Limb (tissue), 2 donors: ENCODE measurements at regions not wholly inside any gene's neighbourhood (a gene's known extent, or its start where the extent isn't known, plus 50 kb on each side); places are given as distances from the start of the nearest gene placed in this dataset.
"Not testable (repeated sequence)": the region's sequence is repeated elsewhere in the genome, so short reads cannot be mapped to it uniquely, and the experiment has no call there.

Experiments used
- DNase-seq, 2 donors: peaks; one replicate each; pipeline ENCODE4 v3.0.0-alpha.2; 2016; ENCODE audit errors: extremely low spot score in 2 of 2

DNA sequence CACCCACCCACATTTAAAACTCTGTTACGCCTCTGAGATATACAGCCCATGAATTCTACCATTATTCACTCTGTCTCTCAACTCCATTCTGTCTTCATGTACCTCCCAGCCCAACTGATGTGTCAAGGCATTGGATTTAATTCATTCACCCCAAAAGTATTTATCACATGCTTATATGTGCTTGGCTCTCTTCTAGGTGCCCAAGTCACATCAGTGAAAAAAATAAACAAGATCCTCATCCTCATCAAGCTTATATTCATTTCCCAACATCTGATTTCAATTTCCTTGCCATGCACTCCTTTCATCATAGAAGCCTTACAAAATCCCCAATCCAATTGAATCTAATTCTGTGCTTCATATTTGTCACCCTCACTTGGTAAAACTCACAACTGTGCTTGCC lies 967.6 kb downstream of the LTN1 start:
- no peak for DNase-seq

- DNase-seq = no peak
These were observed 973.7 kb downstream of the LTN1 start for GRCh38 chr21:28018741-28019669.

DNA sequence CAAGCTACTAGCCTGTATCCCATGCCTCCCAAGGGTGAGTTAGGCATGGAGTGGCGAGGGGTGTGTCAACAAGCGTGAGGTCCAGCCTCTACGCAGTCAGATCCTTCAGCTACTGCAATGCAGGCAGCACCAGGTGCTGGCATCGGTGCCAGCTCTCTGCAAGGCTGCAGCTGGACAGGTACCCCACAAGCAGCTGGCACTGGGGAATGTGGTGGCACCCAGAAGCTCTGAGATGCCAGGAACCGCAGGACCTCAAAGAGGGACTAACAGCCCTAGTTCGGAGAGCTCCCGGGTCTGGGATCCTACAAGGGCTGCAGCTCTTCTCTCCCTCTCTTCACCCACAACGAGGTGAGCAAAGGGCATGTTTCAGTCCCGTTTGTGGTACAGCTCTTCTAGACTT lies 974.5 kb downstream of the LTN1 start:
- no peak for DNase-seq

DNA sequence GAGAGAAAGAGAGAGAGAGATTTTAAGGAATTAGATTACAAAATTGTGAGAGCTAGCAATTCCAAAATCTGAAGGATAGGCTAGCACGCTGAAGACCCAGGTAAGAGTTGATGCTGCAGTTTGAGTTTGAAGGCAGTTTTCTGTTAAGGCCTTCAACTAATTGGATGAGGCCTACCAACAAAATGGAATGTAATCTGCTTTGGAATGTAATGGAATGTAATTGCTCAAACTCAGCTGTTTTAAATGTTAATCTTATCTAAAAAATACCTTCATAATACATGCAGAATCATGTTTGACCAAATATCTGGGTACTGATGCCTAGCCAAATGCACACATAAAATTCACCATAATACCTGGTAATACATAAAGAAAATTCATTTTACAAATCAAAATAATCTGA lies 976.1 kb downstream of the LTN1 start:
- no peak for DNase-seq

DNA sequence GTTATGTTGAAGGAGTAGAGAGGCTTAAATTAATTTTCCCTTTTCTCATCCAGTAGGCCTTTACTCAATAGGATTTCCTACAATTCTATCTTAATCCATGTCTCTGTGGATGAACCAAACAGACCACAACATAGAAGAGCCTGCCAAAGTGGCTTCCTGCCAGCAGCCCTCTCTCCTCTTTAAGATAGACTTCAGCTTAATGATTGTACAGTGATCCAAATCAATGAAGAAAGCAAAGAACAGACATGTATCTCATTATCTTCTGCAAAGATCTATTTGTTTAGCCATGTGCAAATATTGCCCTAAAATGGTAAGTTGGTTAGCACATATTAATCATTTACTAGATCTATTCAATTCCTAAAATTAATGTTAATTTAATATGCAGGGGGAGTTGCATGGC lies 979.6 kb downstream of the LTN1 start:
- not testable (repeated sequence) for DNase-seq

- DNase-seq = not testable (repeated sequence)
These were observed 980.7 kb downstream of the LTN1 start for GRCh38 chr21:28011970-28012369.

DNA sequence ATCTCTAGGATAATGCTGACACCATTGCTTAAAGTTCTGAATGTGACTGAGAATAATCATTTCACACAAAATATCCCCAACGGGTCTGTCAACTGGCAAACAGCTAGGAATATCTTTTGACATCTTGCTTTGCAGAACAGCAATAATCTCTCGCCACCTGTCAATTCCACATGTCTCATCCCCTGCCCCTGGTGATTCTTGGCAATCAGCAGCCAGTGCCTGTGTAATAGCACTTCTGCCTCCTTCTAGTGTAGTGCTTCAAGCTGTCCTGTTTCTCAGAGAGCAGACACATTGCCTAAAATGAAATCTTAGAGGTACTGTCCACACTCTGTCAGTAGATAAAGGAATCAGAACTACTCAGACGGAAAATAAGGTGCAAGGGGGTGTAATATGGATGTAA lies 984.4 kb downstream of the LTN1 start:
- DNase-seq = not testable (repeated sequence)

DNA sequence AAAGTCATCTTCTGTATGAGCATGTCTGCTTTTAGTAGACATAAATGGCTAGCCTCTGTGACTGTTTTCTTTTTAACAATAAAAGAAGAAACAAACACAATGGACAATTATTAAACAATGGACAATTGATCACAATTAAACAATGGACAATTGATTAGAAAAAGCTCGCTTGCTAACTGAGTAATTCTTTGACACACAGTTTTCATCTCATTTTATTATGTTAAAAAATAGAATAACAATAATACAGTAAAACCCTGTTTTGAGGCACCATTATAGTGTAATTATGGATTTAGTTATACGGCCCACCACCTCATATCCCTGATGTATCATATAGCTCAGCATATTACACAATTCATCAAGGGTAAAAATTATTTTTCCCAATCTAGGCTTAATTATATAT lies 989.0 kb downstream of the LTN1 start:
- DNase-seq = not testable (repeated sequence)

DNA sequence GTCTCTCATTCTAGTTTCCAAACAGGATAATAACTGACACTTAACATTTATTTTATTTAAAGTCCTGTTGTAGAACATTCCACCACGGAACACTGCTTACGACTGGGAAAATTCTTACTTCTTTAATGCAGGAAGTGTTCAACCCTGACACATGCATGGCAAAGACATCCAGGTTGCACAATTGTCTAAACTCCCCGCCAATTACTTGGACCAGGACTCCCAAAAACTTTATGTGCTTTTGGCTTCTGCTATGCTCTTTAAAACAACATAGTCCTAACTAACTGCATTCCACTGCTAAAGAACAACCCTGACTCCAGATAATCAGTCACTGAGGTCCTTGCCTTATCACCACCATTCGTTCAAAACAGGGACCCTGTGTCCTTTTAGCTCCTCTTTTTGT lies 995.8 kb downstream of the LTN1 start:
- not testable (repeated sequence) for DNase-seq

- DNase-seq = not testable (repeated sequence)
These were observed 1007.9 kb downstream of the LTN1 start for GRCh38 chr21:27984663-27985325.

DNA sequence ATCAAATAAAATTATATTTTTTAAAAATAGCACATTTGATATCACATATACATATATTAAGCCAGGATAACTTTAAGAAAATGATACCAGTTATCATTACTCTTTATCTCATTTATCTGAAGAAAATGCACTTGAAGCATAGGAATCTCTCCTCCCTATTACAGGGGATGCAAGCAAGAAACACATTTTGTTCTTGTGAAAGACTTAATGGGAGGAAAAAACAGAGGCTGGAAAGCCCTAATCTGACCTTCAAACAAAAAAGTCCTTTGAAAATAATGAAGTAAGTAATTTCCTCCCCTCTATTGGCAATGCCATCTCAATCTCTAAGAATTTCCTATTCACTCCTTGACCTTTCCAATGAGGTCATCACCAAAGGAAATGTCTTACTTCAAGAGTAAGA lies 1012.6 kb upstream of the ADAMTS5 start:
- not testable (repeated sequence) for DNase-seq

GRCh38 chr21:27975514-27975913 lies 1008.6 kb upstream of the ADAMTS5 start:
- DNase-seq = no peak

- not testable (repeated sequence) for DNase-seq
These were observed 1007.3 kb upstream of the ADAMTS5 start for GRCh38 chr21:27974152-27974551.

DNA sequence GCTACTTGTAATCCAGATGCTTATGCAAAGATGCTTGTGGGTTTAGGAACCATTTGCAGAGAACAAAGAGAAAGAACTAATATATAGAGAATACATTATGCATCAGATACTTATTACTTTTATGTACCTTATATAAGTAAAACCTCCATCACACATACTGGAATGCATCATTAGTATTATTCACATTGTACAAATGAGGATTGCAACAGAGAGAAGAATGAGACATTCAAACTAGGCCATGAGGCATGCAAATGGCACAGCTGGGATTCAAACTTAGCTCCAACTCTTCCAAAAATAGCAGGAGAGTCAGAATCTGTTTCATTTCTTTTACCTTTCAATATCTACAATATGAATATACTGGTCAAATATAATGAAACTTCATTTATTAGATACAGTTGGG lies 1001.4 kb upstream of the ADAMTS5 start:
- not testable (repeated sequence) for DNase-seq

- DNase-seq = no peak
These were observed 987.8 kb upstream of the ADAMTS5 start for GRCh38 chr21:27954543-27955165.

- no peak for DNase-seq
These were observed 986.6 kb upstream of the ADAMTS5 start for GRCh38 chr21:27953340-27954045.

DNA sequence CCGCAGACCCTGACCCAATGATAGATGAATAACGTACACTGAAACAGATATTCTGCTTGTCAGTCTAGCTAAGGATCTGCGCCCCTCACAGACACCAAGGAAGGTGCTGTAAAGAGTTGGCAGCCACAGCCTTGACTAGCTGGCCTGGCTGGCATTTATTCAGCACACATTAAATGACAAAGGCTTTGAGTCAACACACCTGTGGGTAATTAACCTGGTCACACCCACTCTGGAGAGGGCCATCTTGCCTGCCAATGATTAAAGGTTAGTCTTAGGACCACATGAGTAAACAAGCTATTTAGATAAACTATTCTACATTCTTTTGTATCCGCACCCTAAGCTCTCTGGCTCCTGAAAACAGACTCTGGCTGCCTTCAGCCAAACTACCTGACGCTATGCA lies 982.2 kb upstream of the ADAMTS5 start:
- DNase-seq = not testable (repeated sequence)

- DNase-seq = not testable (repeated sequence)
These were observed 963.4 kb upstream of the ADAMTS5 start for GRCh38 chr21:27930108-27930767.

DNA sequence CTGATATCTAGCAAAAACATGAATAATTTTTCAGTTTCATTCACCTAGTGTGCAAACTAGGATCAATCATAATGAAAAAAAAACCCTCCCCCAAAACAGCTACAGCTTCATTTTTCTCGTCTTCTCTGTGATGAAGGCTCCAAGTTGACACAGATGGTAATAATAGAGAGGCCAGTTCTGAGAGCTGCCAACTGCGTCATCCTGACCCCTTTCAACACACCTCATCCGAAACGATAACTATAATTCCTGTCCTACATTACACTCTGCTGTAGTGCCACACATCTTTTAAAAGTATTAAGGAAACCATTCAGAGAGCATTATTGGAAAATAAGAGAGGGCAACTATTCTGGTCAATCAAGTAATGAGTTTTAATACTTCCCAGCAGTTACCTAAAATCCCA lies 962.3 kb upstream of the ADAMTS5 start:
- not testable (repeated sequence) for DNase-seq

DNA sequence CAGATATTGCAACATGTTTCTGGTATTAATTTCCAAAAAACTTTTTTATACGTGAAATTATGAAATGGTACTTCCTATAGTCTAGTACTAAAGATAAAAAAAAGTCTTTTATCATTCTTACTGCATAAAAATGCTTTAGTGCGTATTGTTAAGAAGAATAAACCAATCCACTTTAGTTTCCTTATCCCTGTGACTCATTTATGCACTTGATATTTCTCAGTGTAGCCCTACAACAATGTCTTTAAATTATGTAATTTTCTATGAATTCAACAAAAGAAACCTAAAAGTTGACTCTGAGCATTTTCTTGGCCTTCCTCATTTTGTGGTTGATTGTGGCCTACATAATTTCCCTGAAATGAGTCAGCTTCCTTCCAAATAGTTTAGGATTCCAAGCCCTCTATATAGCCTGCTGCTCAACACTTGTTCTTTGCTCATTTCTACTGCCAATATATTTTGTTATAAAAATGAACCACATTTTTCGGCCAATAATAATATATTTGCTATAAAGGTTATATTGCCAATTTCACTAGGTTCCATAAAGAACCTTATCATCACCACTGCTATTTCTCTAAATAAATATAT lies 961.7 kb upstream of the ADAMTS5 start:
- DNase-seq = peak in 1 of 2 donors; percentile 39

DNA sequence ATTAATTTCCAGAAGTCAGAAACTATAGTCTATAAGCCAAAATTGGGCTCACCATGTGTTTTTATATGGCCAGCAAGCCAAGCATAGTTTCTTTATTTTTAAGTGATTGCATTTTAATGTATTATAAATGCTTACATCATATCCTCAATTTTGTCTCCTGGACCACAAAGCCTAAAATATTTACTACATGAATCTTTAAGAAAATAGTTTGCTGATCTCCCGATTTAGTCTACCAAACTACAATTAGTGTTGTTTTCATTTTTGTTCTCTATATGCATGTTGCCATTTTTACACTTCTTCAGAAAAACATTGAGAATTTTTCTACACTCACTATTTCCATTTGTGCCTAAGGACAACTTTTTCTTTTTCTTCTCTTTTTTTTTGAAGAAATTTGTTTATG lies 954.5 kb upstream of the ADAMTS5 start:
- DNase-seq = not testable (repeated sequence)
